HG03066 (cell line): ENCODE measurements at regions not wholly inside any gene's neighbourhood (a gene's known extent, or its start where the extent isn't known, plus 50 kb on each side); places are given as distances from the start of the nearest gene placed in this dataset.
"Not testable (repeated sequence)": the region's sequence is repeated elsewhere in the genome, so short reads cannot be mapped to it uniquely, and the experiment has no call there.

Experiments
- ATAC-seq: cut with Tn5 transposase; IDR thresholded peaks from one replicate; pipeline ENCODE4 v1.9.1; 2021; ENCODE audit warnings: low read depth; ENCODE audit not compliant: unreplicated experiment

DNA sequence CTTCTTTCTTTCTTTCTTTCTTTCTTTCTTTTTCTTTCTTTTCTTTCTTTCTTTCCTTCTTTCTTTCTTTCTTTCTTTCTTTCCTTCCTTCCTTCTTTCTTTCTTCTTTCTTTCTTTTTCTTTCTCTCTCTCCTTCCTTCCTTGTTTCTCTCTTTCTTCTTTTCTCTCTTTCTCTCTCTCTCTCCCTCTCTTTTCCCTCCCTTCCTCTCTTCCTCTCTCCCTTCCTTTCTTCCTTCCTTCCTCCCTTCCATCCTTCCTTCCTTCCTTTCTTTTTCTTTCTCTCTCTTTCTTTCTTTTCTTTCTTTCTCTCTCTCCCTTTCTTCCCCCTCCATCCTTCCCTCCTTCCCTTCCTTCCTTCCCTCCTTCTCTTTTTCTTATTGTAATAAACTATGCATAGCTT is 105.5 kb downstream of the ZBTB18 start:
- ATAC-seq, result not testable (repeated sequence)

GRCh38 chr1:244157731-244158438 is 106.8 kb downstream of the ZBTB18 start:
- no peak for ATAC-seq

DNA sequence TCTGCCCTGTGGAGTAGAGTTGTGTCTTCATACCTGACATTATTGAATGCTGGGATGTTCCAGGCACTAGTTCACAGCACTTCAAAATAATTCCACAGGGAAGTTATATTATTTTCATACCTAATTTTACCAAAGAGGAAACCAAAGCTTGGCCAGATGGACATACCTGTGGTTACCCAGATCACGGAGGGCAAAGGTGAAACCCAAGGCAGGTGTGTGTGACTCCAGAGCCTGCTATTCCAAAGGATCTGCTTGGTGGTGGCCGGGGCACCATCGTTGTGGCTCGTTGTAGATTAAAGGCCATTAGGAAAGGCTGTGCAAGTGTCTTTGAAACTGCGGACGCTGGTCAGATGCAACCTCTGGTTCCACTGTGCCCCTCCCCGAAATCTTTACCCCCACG is 108.6 kb downstream of the ZBTB18 start:
- no peak for ATAC-seq

DNA sequence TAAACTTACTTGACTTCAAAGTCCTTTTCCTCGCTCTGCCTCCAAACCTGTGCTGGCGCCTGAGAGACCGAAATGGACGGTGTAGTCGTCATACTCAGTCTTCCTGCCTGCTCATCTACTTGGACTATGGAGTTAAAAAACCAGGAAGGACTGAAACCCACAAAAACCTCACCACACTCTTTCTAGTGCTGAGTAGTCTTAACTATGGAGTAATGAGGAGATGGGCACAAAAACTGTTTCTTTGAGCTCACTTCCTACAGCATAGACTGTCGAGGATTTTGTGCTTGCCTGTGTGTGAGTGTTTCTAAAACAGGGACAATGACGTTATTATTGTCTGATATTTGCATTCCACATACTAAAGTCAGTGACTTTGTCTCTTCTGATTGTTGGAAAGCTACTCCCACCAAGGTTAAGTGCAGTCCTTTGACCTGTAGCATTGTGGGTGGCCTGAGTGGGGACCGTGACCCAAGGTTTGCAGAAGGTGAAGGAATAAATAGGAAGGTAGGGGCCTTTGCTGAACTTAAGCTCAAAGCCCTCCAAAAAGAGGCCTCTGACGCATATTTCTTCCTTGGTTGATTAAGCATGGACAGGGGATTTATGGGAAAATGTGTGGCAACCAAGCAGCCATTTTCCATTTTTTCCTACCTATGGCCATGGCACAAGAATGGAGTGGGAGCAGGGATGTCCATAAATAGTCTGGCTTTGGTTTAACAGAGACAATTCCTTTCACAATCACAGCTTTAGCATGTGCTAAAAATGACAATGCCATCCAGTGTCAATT is 109.6 kb downstream of the ZBTB18 start:
- ATAC-seq, result no peak

DNA sequence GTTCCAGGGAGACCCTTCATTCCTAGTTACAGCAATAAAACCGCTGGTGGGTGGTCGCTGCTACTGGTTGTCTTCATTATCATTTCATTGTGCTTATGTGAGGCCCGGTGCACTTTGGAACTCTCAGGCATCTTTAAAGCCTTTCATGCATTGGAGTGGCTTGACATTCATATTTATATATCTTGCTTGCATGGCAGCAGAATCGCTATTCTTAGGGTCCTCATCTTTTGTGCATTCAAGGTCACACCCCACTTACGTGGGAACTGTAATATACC is 110.1 kb downstream of the ZBTB18 start:
- ATAC-seq, result no peak

DNA sequence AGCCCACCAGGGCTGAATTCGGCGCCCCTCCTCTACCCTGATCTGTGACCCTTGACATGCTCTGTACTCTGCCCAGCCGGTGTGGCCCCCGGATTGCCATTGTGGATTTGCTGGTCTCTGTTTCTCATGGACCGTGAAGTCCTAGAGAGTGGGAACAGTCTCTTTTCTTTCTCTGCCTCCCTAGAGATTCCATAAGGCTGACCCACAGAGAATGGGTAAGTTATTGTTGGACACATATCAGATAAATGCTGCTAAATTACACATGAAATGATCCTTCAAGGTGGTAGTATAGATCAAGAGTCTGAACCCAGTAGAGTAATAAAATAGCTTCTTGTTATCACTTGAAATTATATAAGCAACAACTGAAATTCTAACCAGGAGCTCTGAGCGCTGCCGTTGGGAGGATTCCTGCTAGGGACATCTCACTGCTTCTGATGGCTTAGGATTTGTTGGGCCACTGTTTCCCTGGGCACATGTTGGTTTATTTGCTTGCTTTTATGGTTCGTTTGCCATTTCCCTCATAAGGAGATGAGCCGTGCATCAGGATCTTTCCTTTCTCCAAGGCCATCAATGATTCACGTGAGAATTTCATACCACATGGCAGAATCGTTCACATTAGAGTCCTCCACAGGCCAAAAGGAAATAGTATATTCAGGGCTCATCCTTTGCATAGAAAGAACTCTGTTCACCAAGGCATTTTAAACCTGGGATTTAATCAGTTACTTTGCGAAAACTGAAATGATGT is 111.9 kb downstream of the ZBTB18 start:
- ATAC-seq, result no peak

GRCh38 chr1:244163861-244164510 is 112.9 kb downstream of the ZBTB18 start:
- ATAC-seq, result no peak

DNA sequence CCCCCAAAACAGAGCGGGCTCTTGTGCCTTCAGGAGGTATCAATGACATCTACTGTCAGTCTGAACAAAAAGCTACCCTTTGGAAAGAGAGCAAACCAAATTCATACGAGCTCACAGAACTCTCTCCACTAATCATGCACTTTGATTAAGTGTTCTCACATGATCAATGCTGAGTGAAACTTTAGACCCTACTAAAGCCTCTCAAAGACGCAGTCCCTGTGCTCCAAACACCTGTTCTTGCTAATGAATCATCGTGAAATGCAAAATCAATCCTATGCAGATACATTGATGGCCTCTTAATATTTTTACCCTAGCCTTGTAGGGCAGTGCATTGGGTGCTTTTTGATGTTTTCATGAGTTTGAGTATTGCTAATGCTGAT is 113.4 kb downstream of the ZBTB18 start:
- no peak for ATAC-seq

DNA sequence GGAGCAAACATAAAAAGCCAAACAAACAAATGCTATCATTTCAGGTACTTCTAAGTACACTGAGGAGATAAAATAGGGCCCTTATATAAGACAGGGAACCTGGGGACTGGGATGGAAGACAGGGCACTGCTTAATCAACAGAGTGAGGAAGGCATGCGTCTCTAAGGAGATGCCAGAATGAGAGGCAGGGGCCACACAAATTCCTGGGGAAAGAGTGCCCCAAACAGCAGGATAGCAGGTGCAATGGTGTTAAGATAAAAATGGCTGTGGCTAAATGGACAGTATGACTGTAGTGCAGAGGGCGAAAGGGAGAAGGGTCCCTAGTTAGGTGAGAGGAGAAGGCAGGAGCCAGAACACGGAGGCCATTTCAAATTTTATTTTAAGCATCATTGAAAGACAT is 113.9 kb downstream of the ZBTB18 start:
- no peak for ATAC-seq

DNA sequence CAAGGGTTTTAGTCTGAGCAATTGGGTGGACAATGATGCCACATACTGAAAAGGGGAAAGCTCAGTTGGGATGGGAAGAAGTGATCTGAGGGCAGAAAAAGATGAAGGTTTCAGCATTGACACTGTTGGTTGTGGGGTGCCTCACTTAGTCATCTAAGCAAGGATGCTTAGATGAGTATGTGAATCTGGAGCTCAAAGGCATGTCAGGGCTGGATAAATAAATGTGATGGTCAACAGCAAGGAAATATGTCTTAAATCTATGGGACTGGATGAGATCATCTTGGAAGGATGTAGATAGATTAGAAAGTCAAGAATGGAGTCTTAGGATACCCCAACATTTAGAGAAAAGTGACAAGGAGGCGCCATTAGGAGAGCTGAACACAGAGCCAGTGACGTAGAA is 114.6 kb downstream of the ZBTB18 start:
- ATAC-seq, result no peak

DNA sequence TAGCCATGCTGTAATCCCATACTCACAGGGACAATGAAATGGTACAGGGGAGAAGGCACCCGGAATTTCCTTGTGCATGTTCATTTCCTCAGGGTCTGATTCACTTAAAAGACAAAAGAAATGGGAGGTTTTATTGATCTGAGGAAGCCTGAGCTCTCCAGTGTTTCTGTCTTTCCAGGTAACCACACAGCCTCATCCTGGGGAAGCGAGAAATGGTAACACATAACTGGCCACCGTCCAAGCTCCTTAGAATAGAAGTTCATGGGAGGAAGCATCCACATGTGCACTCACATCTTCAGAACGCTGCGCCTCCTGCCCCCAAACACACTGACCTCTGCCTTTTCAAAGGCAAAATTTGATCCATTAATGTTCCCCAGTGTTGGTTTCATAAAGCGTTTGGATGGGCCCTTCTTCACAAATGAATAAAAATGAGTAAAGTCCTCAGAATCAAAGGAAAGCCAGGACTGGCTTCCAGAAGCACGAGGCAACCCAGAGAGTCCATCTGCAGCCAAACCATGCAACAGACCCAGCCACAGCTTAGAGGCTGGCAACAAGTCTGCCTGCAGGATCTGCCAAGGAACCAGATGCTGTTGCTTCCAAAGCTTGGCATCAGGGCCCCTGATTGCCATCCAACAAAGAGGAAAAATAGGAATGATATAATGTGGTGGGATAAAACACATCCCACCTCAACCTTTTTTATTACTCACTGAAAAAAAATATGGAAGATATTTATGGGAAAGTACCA is 120.3 kb downstream of the ZBTB18 start:
- no peak for ATAC-seq

GRCh38 chr1:244173240-244173639 is 122.2 kb downstream of the ZBTB18 start:
- ATAC-seq, result no peak

DNA sequence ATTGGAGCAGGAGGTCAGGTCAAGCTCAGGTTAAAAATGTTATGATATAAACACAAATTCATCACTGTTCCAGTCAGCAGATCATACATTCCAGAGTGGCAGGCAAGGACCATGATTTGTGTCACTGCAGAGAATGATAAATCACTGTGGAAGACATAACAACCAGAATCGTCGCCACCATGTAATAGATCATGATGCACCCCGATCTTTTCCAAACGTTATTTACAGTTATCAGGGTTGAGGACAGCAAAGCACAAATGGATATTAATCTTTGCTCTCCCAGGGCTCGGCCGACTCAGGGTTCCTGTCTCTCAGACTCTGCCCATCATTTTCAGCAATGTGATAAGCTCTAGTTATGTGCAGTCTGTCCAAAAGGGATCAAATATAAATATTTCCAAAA is 122.7 kb downstream of the ZBTB18 start:
- no peak for ATAC-seq

DNA sequence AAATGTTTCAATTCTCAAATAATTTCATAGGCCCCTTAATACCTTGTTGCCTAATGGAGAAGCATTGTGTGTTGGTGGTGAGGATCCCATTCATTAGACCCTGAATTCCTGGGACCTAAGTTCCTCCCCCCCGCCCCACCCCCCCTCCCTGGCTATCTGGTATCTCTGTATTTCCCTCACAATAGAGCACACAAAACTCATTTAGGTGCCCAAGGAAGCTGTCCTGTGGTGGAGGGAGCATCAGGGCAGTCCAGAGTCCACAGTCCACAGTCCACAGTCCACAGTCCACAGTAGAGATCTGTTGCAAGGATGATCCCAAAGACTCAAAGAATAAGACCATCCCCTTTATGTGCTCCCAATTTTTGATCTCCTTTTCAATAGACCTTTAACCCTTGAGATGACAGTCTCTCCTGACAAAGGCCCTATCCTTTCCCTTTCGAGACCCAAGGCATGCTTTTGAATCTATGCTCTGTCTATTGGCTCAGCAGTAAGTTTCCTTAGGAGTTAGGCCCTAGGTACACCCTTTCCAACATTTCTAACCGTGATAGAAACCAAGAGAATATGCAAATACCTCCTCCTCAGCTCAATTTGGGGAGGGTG is 123.9 kb downstream of the ZBTB18 start:
- ATAC-seq, result no peak

DNA sequence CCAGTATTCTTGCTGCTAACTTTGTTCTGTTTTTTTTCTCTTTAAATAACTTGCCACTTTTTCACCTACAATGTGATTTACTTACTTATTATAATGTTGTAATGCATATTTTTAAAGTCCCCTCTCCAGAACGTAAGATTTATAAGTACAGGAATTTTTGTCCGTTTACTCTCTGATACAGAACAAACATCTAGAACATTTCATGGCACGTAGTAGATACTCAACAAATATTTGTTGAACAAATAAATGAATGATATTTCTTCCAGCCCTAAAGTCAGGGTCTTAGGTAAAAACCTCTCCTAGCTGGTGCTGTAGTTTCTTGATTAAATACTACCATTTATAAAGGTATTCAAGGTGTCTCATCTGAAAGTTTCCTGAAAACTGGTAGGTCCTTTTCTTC is 125.1 kb downstream of the ZBTB18 start:
- ATAC-seq, result no peak

DNA sequence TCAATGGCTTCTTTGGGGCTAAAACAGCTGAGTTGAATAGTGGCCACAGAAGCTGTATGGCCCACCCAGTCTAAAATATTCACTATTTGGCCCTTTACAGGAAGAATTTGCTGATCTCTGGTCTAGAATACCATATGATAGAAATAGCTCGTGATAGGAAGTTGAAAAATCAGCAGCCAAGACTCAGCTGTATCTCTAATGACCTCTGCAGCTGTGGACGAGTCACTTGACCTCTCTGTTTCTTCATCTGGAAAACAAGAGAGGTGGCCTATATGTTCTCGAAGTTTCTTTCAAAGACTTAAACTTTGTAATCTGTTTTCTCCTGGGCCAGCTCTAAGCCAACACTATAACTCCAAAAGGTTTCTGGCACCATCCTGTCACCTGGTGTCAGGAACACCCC is 129.2 kb downstream of the ZBTB18 start:
- ATAC-seq, result no peak

DNA sequence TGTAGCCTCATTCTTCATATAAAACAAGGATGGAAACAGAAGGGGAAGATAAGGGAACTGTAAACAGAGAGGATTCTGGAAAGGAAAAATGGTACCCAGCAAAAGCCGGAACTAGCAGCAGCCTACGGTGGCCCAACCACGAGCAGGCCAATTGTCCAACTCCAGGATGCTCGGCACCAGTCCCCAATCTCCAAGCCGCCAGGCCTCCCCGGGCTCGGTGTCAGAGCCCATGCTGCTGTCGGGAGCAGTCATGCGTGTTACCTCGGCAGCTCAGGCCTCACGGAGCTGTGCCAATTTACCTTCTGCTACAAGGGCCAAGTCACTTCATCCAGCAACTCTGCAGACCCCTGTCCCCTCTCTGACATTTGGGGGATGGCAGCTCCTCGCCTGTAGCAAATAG is 130.8 kb downstream of the ZBTB18 start:
- ATAC-seq, result no peak

GRCh38 chr1:244183037-244183436 is 132.0 kb downstream of the ZBTB18 start:
- ATAC-seq, result no peak

- ATAC-seq, result no peak
Measured at GRCh38 chr1:244186372-244186771, 135.3 kb downstream of the ZBTB18 start.

DNA sequence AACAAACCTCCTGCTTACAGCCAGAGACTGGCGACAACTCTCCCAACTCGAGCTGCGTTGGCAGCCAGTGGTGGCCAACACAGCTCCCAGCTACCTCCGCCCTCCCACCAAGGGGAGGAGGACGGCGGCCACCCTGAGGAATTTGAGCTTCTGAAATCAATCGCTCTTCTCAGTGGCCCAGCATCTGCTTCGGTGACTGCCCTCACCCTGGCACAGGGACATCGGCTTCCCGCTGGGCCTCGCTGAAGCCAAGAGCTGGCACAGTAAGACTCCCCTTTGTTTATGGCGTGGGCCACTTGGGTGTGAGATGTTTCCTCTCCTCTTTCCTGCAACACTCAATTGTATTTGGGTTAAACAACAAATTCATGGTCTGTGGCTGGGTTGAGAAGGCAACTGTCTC is 136.2 kb downstream of the ZBTB18 start:
- no peak for ATAC-seq
